MM.1S (cell line): ENCODE measurements at regions not wholly inside any gene's neighbourhood (a gene's known extent, or its start where the extent isn't known, plus 50 kb on each side); places are given as distances from the start of the nearest gene placed in this dataset.

Experiments used
- CTCF ChIP-seq: fragments of 300-600 bp; sonication (generic); IDR thresholded peaks from 2 replicates; pipeline ENCODE4 v1.5.1; 2016; ENCODE audit warnings: antibody characterized with exemption, low read length, mixed read lengths
- EZH2phosphoT487 ChIP-seq: fragments of 300-600 bp; sonication (generic); IDR thresholded peaks from 2 replicates; pipeline ENCODE4 v1.6.1; 2018; ENCODE audit warnings: antibody characterized with exemption, low read length

- TF ChIP-seq CTCF (no peak), EZH2phosphoT487 (no peak)
These were observed 402.4 kb upstream of the RGS6 start for GRCh38 chr14:71529848-71530247.
